Neural cell (in vitro differentiated cells): ENCODE measurements at regions not wholly inside any gene's neighbourhood (a gene's known extent, or its start where the extent isn't known, plus 50 kb on each side); places are given as distances from the start of the nearest gene placed in this dataset.

ENCODE experiments used
- CTCF ChIP-seq: fragments of 450-650 bp; IDR thresholded peaks from 2 replicates; pipeline ENCODE4 v1.5.1; 2014; ENCODE audit warnings: antibody characterized with exemption, mild to moderate bottlenecking, moderate library complexity; ENCODE audit not compliant: poor library complexity, severe bottlenecking
- EP300 ChIP-seq: fragments of 450-650 bp; conservative IDR thresholded peaks from 2 replicates; pipeline ENCODE4 v1.6.1; 2014; ENCODE audit warnings: antibody characterized with exemption, mild to moderate bottlenecking, moderate library complexity; ENCODE audit not compliant: poor library complexity, severe bottlenecking
- EZH2 ChIP-seq: fragments of 200-600, 300-800 bp; shearing (Covaris generic), sonication (generic); IDR thresholded peaks from 2 replicates; pipeline ENCODE4 v1.6.1; 2014; ENCODE audit warnings: antibody characterized with exemption, low read length, borderline replicate concordance, mild to moderate bottlenecking; ENCODE audit not compliant: insufficient read depth, poor library complexity, severe bottlenecking
- MXI1 ChIP-seq: fragments of 450-650 bp; conservative IDR thresholded peaks from 2 replicates; pipeline ENCODE4 v1.6.1; 2014; ENCODE audit warnings: antibody characterized with exemption, mild to moderate bottlenecking; ENCODE audit not compliant: poor library complexity, severe bottlenecking
- POLR2AphosphoS5 ChIP-seq: IDR thresholded peaks from 2 replicates; pipeline ENCODE4 v1.6.1; 2012
- RAD21 ChIP-seq: fragments of 450-650 bp; conservative IDR thresholded peaks from 2 replicates; pipeline ENCODE4 v1.6.1; 2014; ENCODE audit warnings: antibody characterized with exemption, mild to moderate bottlenecking, moderate library complexity
- REST ChIP-seq: IDR thresholded peaks from 2 replicates; pipeline ENCODE4 v1.6.1; 2012; ENCODE audit warnings: borderline replicate concordance

- TF ChIP-seq CTCF (no peak), POLR2AphosphoS5 (no peak), EP300 (no peak), RAD21 (no peak), REST (no peak), EZH2 (no peak), MXI1 (no peak)
Observed at GRCh38 chr3:22088204-22088603, 337.2 kb upstream of the ZNF385D start.
